ENCODE measurements at regions not wholly inside any gene's neighbourhood (a gene's known extent, or its start where the extent isn't known, plus 50 kb on each side); places are given as distances from the start of the nearest gene placed in this dataset.

GRCh38 chr5:152331006-152331405, 74.1 kb downstream of the NMUR2 start:
- no peak for FAIRE-seq

DNA sequence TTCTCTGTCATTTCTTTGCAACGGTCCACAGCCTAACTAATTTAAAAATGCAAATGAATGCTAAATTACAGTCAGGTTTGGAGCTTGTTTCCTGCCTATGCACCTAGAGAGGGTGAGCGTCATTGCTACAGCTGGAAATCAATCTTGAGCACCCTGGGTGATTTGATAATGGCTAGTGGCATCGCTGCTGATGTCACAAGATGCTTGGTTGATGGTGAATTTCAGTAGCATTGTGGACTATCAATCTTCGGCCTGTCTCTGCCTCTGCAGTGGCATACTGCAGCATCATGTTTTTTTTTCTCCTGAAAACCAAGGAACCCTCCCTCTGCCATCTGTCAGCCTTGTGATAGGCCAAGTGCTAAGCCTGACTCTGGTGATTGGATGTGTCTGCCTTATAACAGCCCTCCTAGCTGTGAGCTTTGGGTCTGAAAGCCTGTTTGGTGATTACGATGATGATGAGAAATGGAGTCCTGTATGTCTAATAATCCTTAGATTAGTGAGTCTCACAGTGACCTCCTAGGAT, 75.3 kb downstream of the NMUR2 start:
- intact Hi-C loops (cut with DNase I): no loop called here
- H3K4me1 ChIP-seq (ENCODE audit: control insufficient read depth in 2 of 3, insufficient read depth in 2 of 3, low read depth in 1 of 3, low read length in 3 of 3): no peaks in the 10 kb centered on the region
- no peak for DNase-seq
- H3K27ac ChIP-seq (ENCODE audit: low read depth in 2 of 2, low read length in 2 of 2): no peak overlapping the region
- H3K4me3 ChIP-seq (ENCODE audit: low read length in 3 of 3): no peak overlapping the region
- no peaks in the 10 kb centered on the region for H3K9me3 ChIP-seq (ENCODE audit: control insufficient read depth in 2 of 3, insufficient read depth in 1 of 3, low read length in 3 of 3)
- H3K27me3 ChIP-seq (ENCODE audit: control insufficient read depth, insufficient read depth, low read length): no peaks in the 10 kb centered on the region
- H3K9ac ChIP-seq (ENCODE audit: low read length in 3 of 3): no peak overlapping the region
- no peak for TF ChIP-seq CTCF (IDR thresholded peaks at IDR 0.05; ENCODE audit: borderline replicate concordance, extremely low read depth, insufficient read depth)
- H3K36me3 ChIP-seq (ENCODE audit: control insufficient read depth in 2 of 3, insufficient read depth in 3 of 3, low read length in 3 of 3): no peaks in the 10 kb centered on the region
- no peak for FAIRE-seq

More at GRCh38 chr5:152331006-152331405, 74.1 kb downstream of the NMUR2 start:
- DNase-seq: no peak
- Histone ChIP-seq H3K36me3 (ENCODE audit: control insufficient read depth in 2 of 3, insufficient read depth in 3 of 3, low read length in 3 of 3) (no peaks in the 10 kb centered on the region), H3K27me3 (ENCODE audit: control insufficient read depth, insufficient read depth, low read length) (no peaks in the 10 kb centered on the region), H3K4me3 (ENCODE audit: low read length in 3 of 3) (no peak overlapping the region), H3K27ac (ENCODE audit: low read depth in 2 of 2, low read length in 2 of 2) (no peak overlapping the region), H3K4me1 (ENCODE audit: control insufficient read depth in 2 of 3, insufficient read depth in 2 of 3, low read depth in 1 of 3, low read length in 3 of 3) (no peaks in the 10 kb centered on the region), H3K9me3 (ENCODE audit: control insufficient read depth in 2 of 3, insufficient read depth in 1 of 3, low read length in 3 of 3) (no peaks in the 10 kb centered on the region), H3K9ac (ENCODE audit: low read length in 3 of 3) (no peak overlapping the region)
- intact Hi-C loops (cut with DNase I): no loop called here
- TF ChIP-seq CTCF (IDR thresholded peaks at IDR 0.05; ENCODE audit: borderline replicate concordance, extremely low read depth, insufficient read depth): no peak

GRCh38 chr5:152329207-152329606, 75.9 kb downstream of the NMUR2 start:
- Histone ChIP-seq H3K27ac (ENCODE audit: low read depth in 2 of 2, low read length in 2 of 2) (no peak overlapping the region), H3K36me3 (ENCODE audit: control insufficient read depth in 2 of 3, insufficient read depth in 3 of 3, low read length in 3 of 3) (no peaks in the 10 kb centered on the region), H3K27me3 (ENCODE audit: control insufficient read depth, insufficient read depth, low read length) (no peaks in the 10 kb centered on the region), H3K4me1 (ENCODE audit: control insufficient read depth in 2 of 3, insufficient read depth in 2 of 3, low read depth in 1 of 3, low read length in 3 of 3) (no peaks in the 10 kb centered on the region), H3K9ac (ENCODE audit: low read length in 3 of 3) (no peak overlapping the region), H3K9me3 (ENCODE audit: control insufficient read depth in 2 of 3, insufficient read depth in 1 of 3, low read length in 3 of 3) (peaks cover 0 to 3% (median 0%) of the 10 kb centered on the region in 3 donors), H3K4me3 (ENCODE audit: low read length in 3 of 3) (no peak overlapping the region)
- no peak for FAIRE-seq
- TF ChIP-seq CTCF (IDR thresholded peaks at IDR 0.05; ENCODE audit: borderline replicate concordance, extremely low read depth, insufficient read depth): no peak
- intact Hi-C loops (cut with DNase I): no loop called here
- DNase-seq: no peak

DNA sequence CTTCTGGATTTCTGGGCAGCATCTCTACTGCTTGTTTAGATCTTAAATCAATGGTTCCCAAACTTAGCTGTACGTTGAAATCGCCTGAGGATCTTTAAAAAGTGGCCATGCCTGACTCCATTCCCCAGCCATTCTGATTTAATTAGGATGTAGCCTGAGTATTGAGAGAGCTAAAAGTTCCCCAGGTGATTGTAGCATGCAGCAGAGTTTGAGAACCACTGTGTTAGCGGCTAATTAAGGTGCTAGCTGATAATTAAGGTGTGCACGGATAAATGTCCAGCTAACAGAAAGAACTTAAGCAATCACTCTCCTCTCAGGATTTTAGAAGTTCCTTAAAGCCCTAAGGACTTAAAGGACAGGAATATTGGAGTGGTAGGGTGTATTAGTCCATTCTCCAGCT, 89.1 kb downstream of the NMUR2 start:
- no peaks in the 10 kb centered on the region for H3K9me3 ChIP-seq (ENCODE audit: control insufficient read depth in 2 of 3, insufficient read depth in 1 of 3, low read length in 3 of 3)
- no peak for TF ChIP-seq CTCF (IDR thresholded peaks at IDR 0.05; ENCODE audit: borderline replicate concordance, extremely low read depth, insufficient read depth)
- no peaks in the 10 kb centered on the region for H3K27me3 ChIP-seq (ENCODE audit: control insufficient read depth, insufficient read depth, low read length)
- no peak overlapping the region for H3K4me3 ChIP-seq (ENCODE audit: low read length in 3 of 3)
- no peak overlapping the region for H3K27ac ChIP-seq (ENCODE audit: low read depth in 2 of 2, low read length in 2 of 2)
- FAIRE-seq (no peak), DNase-seq (no peak)
- H3K9ac ChIP-seq (ENCODE audit: low read length in 3 of 3): no peak overlapping the region
- intact Hi-C loops (cut with DNase I): no loop called here
- H3K36me3 ChIP-seq (ENCODE audit: control insufficient read depth in 2 of 3, insufficient read depth in 3 of 3, low read length in 3 of 3): no peaks in the 10 kb centered on the region
- H3K4me1 ChIP-seq (ENCODE audit: control insufficient read depth in 2 of 3, insufficient read depth in 2 of 3, low read depth in 1 of 3, low read length in 3 of 3): no peaks in the 10 kb centered on the region
